Endothelial cell of umbilical vein (primary cell): ENCODE measurements at regions not wholly inside any gene's neighbourhood (a gene's known extent, or its start where the extent isn't known, plus 50 kb on each side); places are given as distances from the start of the nearest gene placed in this dataset.

ENCODE experiments used
- BruUV-seq: library from RNA; stranded (reverse); fragments of 400-500 nt; replicated peaks from 2 replicates; lab custom pipeline; 2021; lab: Mats Ljungman, UMichigan
- CTCF ChIA-PET: fragments of 300-600, 350-600 bp; sonication (Branson Sonifier 250); formaldehyde crosslinking; loops from one replicate; lab custom pipeline; 2021; ENCODE audit warnings: antibody characterized with exemption, inconsistent platforms; lab: Charles Lee
- POLR2A ChIA-PET: fragments of 300-600, 350-600 bp; sonication (Branson Sonifier 250); formaldehyde crosslinking; loops from one replicate; lab custom pipeline; 2021; ENCODE audit warnings: antibody characterized with exemption, inconsistent platforms; lab: Charles Lee
- DNase-seq: peaks from one replicate; pipeline ENCODE4 v3.0.0-alpha.2; 2011; ENCODE audit warnings: low read depth, low spot score
- FAIRE-seq: peaks from 2 replicates; lab custom pipeline; 2011; peaks lifted over from hg19 to GRCh38; lab: Jason Lieb, UNC
- H2AFZ ChIP-seq: 2 replicates; pipeline ENCODE4 v1.6.0; 2012; ENCODE audit warnings: low read depth, low read length, control low read depth, inconsistent platforms
- H3K27ac ChIP-seq: 2 replicates; pipeline ENCODE4 v1.5.1; 2011; ENCODE audit warnings: low read depth, mild to moderate bottlenecking, control low read depth, low read length, moderate library complexity; ENCODE audit not compliant: insufficient read depth
- H3K27me3 ChIP-seq, 2 experiments: 2 replicates each; pipeline versions ENCODE4 v1.6.0 to v1.6.1; 2011; ENCODE audit warnings: low read length in 2 of 2, mixed read lengths in 1 of 2; ENCODE audit not compliant: control insufficient read depth in 2 of 2, insufficient read depth in 2 of 2
- H3K36me3 ChIP-seq, 2 experiments: 2 replicates in 1 of 2; 3 replicates in 1 of 2; pipeline ENCODE4 v1.5.1; 2011; ENCODE audit warnings: low read length in 2 of 2, mild to moderate bottlenecking in 1 of 2, moderate library complexity in 1 of 2; ENCODE audit not compliant: control insufficient read depth in 2 of 2, insufficient read depth in 2 of 2; ENCODE audit errors: extremely low read depth in 1 of 2
- H3K4me1 ChIP-seq: 3 replicates; pipeline ENCODE4 v1.5.1; 2011; ENCODE audit warnings: mild to moderate bottlenecking, low read length; ENCODE audit not compliant: control insufficient read depth, insufficient read depth; ENCODE audit errors: extremely low read depth
- H3K4me2 ChIP-seq: 2 replicates; pipeline ENCODE4 v1.6.1; 2011; ENCODE audit warnings: low read length, control low read depth, mixed read lengths; ENCODE audit not compliant: insufficient read depth
- H3K4me3 ChIP-seq, 3 experiments: fragments of 200-600 bp in 1 of 3; sonication (generic), shearing (Covaris generic) in 1 of 3; replicated peaks in 1 of 3; 2 replicates each; pipeline ENCODE4 v1.5.1; 2011 to 2016; ENCODE audit warnings: control low read depth in 3 of 3, low read length in 3 of 3, mild to moderate bottlenecking in 2 of 3, inconsistent platforms in 1 of 3, low read depth in 1 of 3, moderate library complexity in 1 of 3; ENCODE audit not compliant: insufficient read depth in 1 of 3
- H3K79me2 ChIP-seq: 2 replicates; pipeline ENCODE4 v1.6.0; 2012; ENCODE audit warnings: low read length, inconsistent platforms; ENCODE audit not compliant: control insufficient read depth, insufficient read depth
- H3K9ac ChIP-seq: replicated peaks from 2 replicates; pipeline ENCODE3; 2011; ENCODE audit warnings: low read length, control low read depth; ENCODE audit not compliant: insufficient read depth; ENCODE audit errors: extremely low read depth
- H3K9me1 ChIP-seq: replicated peaks from 3 replicates; pipeline ENCODE4 v1.6.0; 2011; ENCODE audit warnings: mild to moderate bottlenecking, low read length; ENCODE audit not compliant: control insufficient read depth, insufficient read depth; ENCODE audit errors: extremely low read depth
- H3K9me3 ChIP-seq: replicated peaks from 2 replicates; pipeline ENCODE4 v1.5.1; 2012; ENCODE audit warnings: low read length, inconsistent platforms; ENCODE audit not compliant: control insufficient read depth, insufficient read depth
- H4K20me1 ChIP-seq: replicated peaks from 2 replicates; pipeline ENCODE3; 2011; ENCODE audit warnings: mild to moderate bottlenecking, low read length; ENCODE audit not compliant: control insufficient read depth, insufficient read depth; ENCODE audit errors: extremely low read depth
- CTCF ChIP-seq, 2 donors: IDR thresholded peaks; 1 replicate in 1 of 2; 2 replicates in 1 of 2; pipeline ENCODE4 v1.5.1; 2011; ENCODE audit warnings: low read length in 2 of 2, mild to moderate bottlenecking in 2 of 2, moderate library complexity in 2 of 2, control low read depth in 1 of 2, inconsistent platforms in 1 of 2, low read depth in 1 of 2; ENCODE audit not compliant: insufficient read depth in 1 of 2; ENCODE audit errors: extremely low read depth in 1 of 2
- EZH2 ChIP-seq: IDR thresholded peaks from 2 replicates; pipeline ENCODE4 v1.6.1; 2012; ENCODE audit warnings: borderline replicate concordance, low read depth, mild to moderate bottlenecking, moderate library complexity, low read length, inconsistent platforms; ENCODE audit not compliant: severe bottlenecking
- FOS ChIP-seq: IDR thresholded peaks from 2 replicates; pipeline ENCODE4 v1.6.1; 2011; ENCODE audit warnings: mild to moderate bottlenecking, low read length, moderate library complexity, borderline replicate concordance; ENCODE audit not compliant: insufficient read depth
- GATA2 ChIP-seq: IDR thresholded peaks from 2 replicates; pipeline ENCODE4 v1.7.0; 2011; ENCODE audit warnings: low read depth, mild to moderate bottlenecking, moderate library complexity, mixed read lengths, low read length; ENCODE audit not compliant: insufficient read length, insufficient read depth
- JUN ChIP-seq: IDR thresholded peaks from 2 replicates; pipeline ENCODE4 v1.6.1; 2011; ENCODE audit warnings: borderline replicate concordance, low read depth; ENCODE audit not compliant: insufficient read length, insufficient read depth
- MAX ChIP-seq: IDR thresholded peaks from 2 replicates; pipeline ENCODE4 v1.6.1; 2011; ENCODE audit not compliant: insufficient read depth, insufficient read length
- MYC ChIP-seq: IDR thresholded peaks from one replicate; pipeline ENCODE4 v1.6.1; 2011; ENCODE audit warnings: mild to moderate bottlenecking, low read depth, low read length
- POLR2A ChIP-seq: IDR thresholded peaks from 2 replicates; pipeline ENCODE4 v1.6.1; 2012; ENCODE audit warnings: low read depth, mild to moderate bottlenecking, control low read depth, low read length
- POLR2AphosphoS5 ChIP-seq: IDR thresholded peaks from 2 replicates; pipeline ENCODE4 v1.6.1; 2012; ENCODE audit warnings: low read depth, mild to moderate bottlenecking, control low read depth, low read length, moderate library complexity; ENCODE audit not compliant: insufficient read depth
- dilution Hi-C: fragments of 300-500 bp; cut with MboI; formaldehyde crosslinking; loops from one replicate; pipeline ENCODE4 v1.15.0; 2019; ENCODE audit warnings: low sequenced_read_pairs; ENCODE audit not compliant: extremely low pct_ligation_motif_present
- intact Hi-C: fragments of 100-400 bp; cut with micrococcal nuclease; formaldehyde crosslinking; loops from one replicate; pipeline ENCODE4 v1.10.0; 2022

GRCh38 chr16:26672206-26672605 is 394.5 kb upstream of the C16orf82 start:
- ChIA-PET CTCF (no interaction called here), POLR2A (no interaction called here)
- BruUV-seq: no TSS peak
- no peaks in the 10 kb centered on the region for H3K9me1 ChIP-seq
- no peak overlapping the region for H3K4me3 ChIP-seq
- H3K27ac ChIP-seq: no peak overlapping the region
- no peaks in the 10 kb centered on the region for H3K36me3 ChIP-seq
- H3K4me1 ChIP-seq: no peaks in the 10 kb centered on the region
- FAIRE-seq (no peak), DNase-seq (no peak)
- no peaks in the 10 kb centered on the region for H3K9me3 ChIP-seq
- intact Hi-C loops: no loop called here
- H3K9ac ChIP-seq: no peak overlapping the region
- no peaks in the 10 kb centered on the region for H3K27me3 ChIP-seq
- H4K20me1 ChIP-seq: no peaks in the 10 kb centered on the region
- no peak overlapping the region for H3K4me2 ChIP-seq
- H2AFZ ChIP-seq: no peak overlapping the region
- TF ChIP-seq POLR2AphosphoS5 (no peak), EZH2 (no peak), FOS (no peak), POLR2A (no peak), JUN (no peak), MYC (no peak), GATA2 (no peak), CTCF (IDR thresholded peaks at IDR 0.05; ENCODE audit: extremely low read depth in 1 of 2, insufficient read depth in 1 of 2, low read depth in 1 of 2, low read length in 2 of 2) (no peak), MAX (no peak)
- dilution Hi-C loops: no loop called here
- H3K79me2 ChIP-seq: no peaks in the 10 kb centered on the region
